Endothelial cell of umbilical vein (primary cell): ENCODE measurements at regions not wholly inside any gene's neighbourhood (a gene's known extent, or its start where the extent isn't known, plus 50 kb on each side); places are given as distances from the start of the nearest gene placed in this dataset.

Experiments used
- BruUV-seq: library from RNA; stranded (reverse); fragments of 400-500 nt; replicated peaks from 2 replicates; lab custom pipeline; 2021; lab: Mats Ljungman, UMichigan
- CTCF ChIA-PET: fragments of 300-600, 350-600 bp; sonication (Branson Sonifier 250); formaldehyde crosslinking; loops from one replicate; lab custom pipeline; 2021; ENCODE audit warnings: antibody characterized with exemption, inconsistent platforms; lab: Charles Lee
- POLR2A ChIA-PET: fragments of 300-600, 350-600 bp; sonication (Branson Sonifier 250); formaldehyde crosslinking; loops from one replicate; lab custom pipeline; 2021; ENCODE audit warnings: antibody characterized with exemption, inconsistent platforms; lab: Charles Lee
- DNase-seq: peaks from one replicate; pipeline ENCODE4 v3.0.0-alpha.2; 2011; ENCODE audit warnings: low read depth, low spot score
- FAIRE-seq: peaks from 2 replicates; lab custom pipeline; 2011; peaks lifted over from hg19 to GRCh38; lab: Jason Lieb, UNC
- H2AFZ ChIP-seq: 2 replicates; pipeline ENCODE4 v1.6.0; 2012; ENCODE audit warnings: low read depth, low read length, control low read depth, inconsistent platforms
- H3K27ac ChIP-seq: 2 replicates; pipeline ENCODE4 v1.5.1; 2011; ENCODE audit warnings: low read depth, mild to moderate bottlenecking, control low read depth, low read length, moderate library complexity; ENCODE audit not compliant: insufficient read depth
- H3K27me3 ChIP-seq, 2 experiments: 2 replicates each; pipeline versions ENCODE4 v1.6.0 to v1.6.1; 2011; ENCODE audit warnings: low read length in 2 of 2, mixed read lengths in 1 of 2; ENCODE audit not compliant: control insufficient read depth in 2 of 2, insufficient read depth in 2 of 2
- H3K36me3 ChIP-seq, 2 experiments: 2 replicates in 1 of 2; 3 replicates in 1 of 2; pipeline ENCODE4 v1.5.1; 2011; ENCODE audit warnings: low read length in 2 of 2, mild to moderate bottlenecking in 1 of 2, moderate library complexity in 1 of 2; ENCODE audit not compliant: control insufficient read depth in 2 of 2, insufficient read depth in 2 of 2; ENCODE audit errors: extremely low read depth in 1 of 2
- H3K4me1 ChIP-seq: 3 replicates; pipeline ENCODE4 v1.5.1; 2011; ENCODE audit warnings: mild to moderate bottlenecking, low read length; ENCODE audit not compliant: control insufficient read depth, insufficient read depth; ENCODE audit errors: extremely low read depth
- H3K4me2 ChIP-seq: 2 replicates; pipeline ENCODE4 v1.6.1; 2011; ENCODE audit warnings: low read length, control low read depth, mixed read lengths; ENCODE audit not compliant: insufficient read depth
- H3K4me3 ChIP-seq, 3 experiments: fragments of 200-600 bp in 1 of 3; sonication (generic), shearing (Covaris generic) in 1 of 3; replicated peaks in 1 of 3; 2 replicates each; pipeline ENCODE4 v1.5.1; 2011 to 2016; ENCODE audit warnings: control low read depth in 3 of 3, low read length in 3 of 3, mild to moderate bottlenecking in 2 of 3, inconsistent platforms in 1 of 3, low read depth in 1 of 3, moderate library complexity in 1 of 3; ENCODE audit not compliant: insufficient read depth in 1 of 3
- H3K79me2 ChIP-seq: 2 replicates; pipeline ENCODE4 v1.6.0; 2012; ENCODE audit warnings: low read length, inconsistent platforms; ENCODE audit not compliant: control insufficient read depth, insufficient read depth
- H3K9ac ChIP-seq: replicated peaks from 2 replicates; pipeline ENCODE3; 2011; ENCODE audit warnings: low read length, control low read depth; ENCODE audit not compliant: insufficient read depth; ENCODE audit errors: extremely low read depth
- H3K9me1 ChIP-seq: replicated peaks from 3 replicates; pipeline ENCODE4 v1.6.0; 2011; ENCODE audit warnings: mild to moderate bottlenecking, low read length; ENCODE audit not compliant: control insufficient read depth, insufficient read depth; ENCODE audit errors: extremely low read depth
- H3K9me3 ChIP-seq: replicated peaks from 2 replicates; pipeline ENCODE4 v1.5.1; 2012; ENCODE audit warnings: low read length, inconsistent platforms; ENCODE audit not compliant: control insufficient read depth, insufficient read depth
- H4K20me1 ChIP-seq: replicated peaks from 2 replicates; pipeline ENCODE3; 2011; ENCODE audit warnings: mild to moderate bottlenecking, low read length; ENCODE audit not compliant: control insufficient read depth, insufficient read depth; ENCODE audit errors: extremely low read depth
- EZH2 ChIP-seq: IDR thresholded peaks from 2 replicates; pipeline ENCODE4 v1.6.1; 2012; ENCODE audit warnings: borderline replicate concordance, low read depth, mild to moderate bottlenecking, moderate library complexity, low read length, inconsistent platforms; ENCODE audit not compliant: severe bottlenecking
- FOS ChIP-seq: IDR thresholded peaks from 2 replicates; pipeline ENCODE4 v1.6.1; 2011; ENCODE audit warnings: mild to moderate bottlenecking, low read length, moderate library complexity, borderline replicate concordance; ENCODE audit not compliant: insufficient read depth
- GATA2 ChIP-seq: IDR thresholded peaks from 2 replicates; pipeline ENCODE4 v1.7.0; 2011; ENCODE audit warnings: low read depth, mild to moderate bottlenecking, moderate library complexity, mixed read lengths, low read length; ENCODE audit not compliant: insufficient read length, insufficient read depth
- JUN ChIP-seq: IDR thresholded peaks from 2 replicates; pipeline ENCODE4 v1.6.1; 2011; ENCODE audit warnings: borderline replicate concordance, low read depth; ENCODE audit not compliant: insufficient read length, insufficient read depth
- MYC ChIP-seq: IDR thresholded peaks from one replicate; pipeline ENCODE4 v1.6.1; 2011; ENCODE audit warnings: mild to moderate bottlenecking, low read depth, low read length
- POLR2A ChIP-seq: IDR thresholded peaks from 2 replicates; pipeline ENCODE4 v1.6.1; 2012; ENCODE audit warnings: low read depth, mild to moderate bottlenecking, control low read depth, low read length
- POLR2AphosphoS5 ChIP-seq: IDR thresholded peaks from 2 replicates; pipeline ENCODE4 v1.6.1; 2012; ENCODE audit warnings: low read depth, mild to moderate bottlenecking, control low read depth, low read length, moderate library complexity; ENCODE audit not compliant: insufficient read depth
- dilution Hi-C: fragments of 300-500 bp; cut with MboI; formaldehyde crosslinking; loops from one replicate; pipeline ENCODE4 v1.15.0; 2019; ENCODE audit warnings: low sequenced_read_pairs; ENCODE audit not compliant: extremely low pct_ligation_motif_present
- intact Hi-C: fragments of 100-400 bp; cut with micrococcal nuclease; formaldehyde crosslinking; loops from one replicate; pipeline ENCODE4 v1.10.0; 2022
- TF ChIP-seq, protein P1 (sequence below), 2 donors: IDR thresholded peaks; 1 replicate in 1 of 2; 2 replicates in 1 of 2; pipeline ENCODE4 v1.5.1; 2011; ENCODE audit warnings: low read length in 2 of 2, mild to moderate bottlenecking in 2 of 2, moderate library complexity in 2 of 2, control low read depth in 1 of 2, inconsistent platforms in 1 of 2, low read depth in 1 of 2; ENCODE audit not compliant: insufficient read depth in 1 of 2; ENCODE audit errors: extremely low read depth in 1 of 2
- TF ChIP-seq, protein P2 (sequence below): IDR thresholded peaks from 2 replicates; pipeline ENCODE4 v1.6.1; 2011; ENCODE audit not compliant: insufficient read depth, insufficient read length

DNA sequence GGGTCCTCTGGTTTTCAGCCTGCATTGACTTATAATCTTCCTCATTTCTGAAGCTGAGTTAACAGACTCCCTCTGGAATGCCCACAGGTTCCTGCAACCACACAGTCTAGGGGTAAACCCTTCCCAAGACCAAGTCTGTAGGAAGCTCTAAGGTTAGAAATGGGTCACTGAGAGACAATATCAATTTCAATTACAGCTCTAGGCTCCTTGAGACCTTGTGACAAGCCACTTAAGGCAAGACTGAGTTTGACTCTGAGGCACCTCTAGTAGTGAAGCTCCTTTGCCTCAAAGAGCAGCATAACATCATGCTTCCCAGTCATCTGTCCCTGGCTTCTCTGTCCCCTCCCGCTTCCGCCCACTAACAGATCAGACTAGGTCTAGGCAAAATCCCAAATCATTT, 333.2 kb upstream of the JARID2 start:
- FAIRE-seq: no peak
- intact Hi-C loops: no loop called here
- Histone ChIP-seq H3K9ac (no peak overlapping the region), H2AFZ (no peak overlapping the region), H3K4me3 (no peak overlapping the region), H3K9me3 (no peaks in the 10 kb centered on the region), H3K79me2 (no peaks in the 10 kb centered on the region), H4K20me1 (no peaks in the 10 kb centered on the region), H3K9me1 (no peaks in the 10 kb centered on the region), H3K27ac (no peak overlapping the region), H3K4me1 (no peaks in the 10 kb centered on the region), H3K36me3 (no peaks in the 10 kb centered on the region), H3K27me3 (no peaks in the 10 kb centered on the region), H3K4me2 (no peak overlapping the region)
- TF ChIP-seq, protein P1, sequence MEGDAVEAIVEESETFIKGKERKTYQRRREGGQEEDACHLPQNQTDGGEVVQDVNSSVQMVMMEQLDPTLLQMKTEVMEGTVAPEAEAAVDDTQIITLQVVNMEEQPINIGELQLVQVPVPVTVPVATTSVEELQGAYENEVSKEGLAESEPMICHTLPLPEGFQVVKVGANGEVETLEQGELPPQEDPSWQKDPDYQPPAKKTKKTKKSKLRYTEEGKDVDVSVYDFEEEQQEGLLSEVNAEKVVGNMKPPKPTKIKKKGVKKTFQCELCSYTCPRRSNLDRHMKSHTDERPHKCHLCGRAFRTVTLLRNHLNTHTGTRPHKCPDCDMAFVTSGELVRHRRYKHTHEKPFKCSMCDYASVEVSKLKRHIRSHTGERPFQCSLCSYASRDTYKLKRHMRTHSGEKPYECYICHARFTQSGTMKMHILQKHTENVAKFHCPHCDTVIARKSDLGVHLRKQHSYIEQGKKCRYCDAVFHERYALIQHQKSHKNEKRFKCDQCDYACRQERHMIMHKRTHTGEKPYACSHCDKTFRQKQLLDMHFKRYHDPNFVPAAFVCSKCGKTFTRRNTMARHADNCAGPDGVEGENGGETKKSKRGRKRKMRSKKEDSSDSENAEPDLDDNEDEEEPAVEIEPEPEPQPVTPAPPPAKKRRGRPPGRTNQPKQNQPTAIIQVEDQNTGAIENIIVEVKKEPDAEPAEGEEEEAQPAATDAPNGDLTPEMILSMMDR (IDR thresholded peaks at IDR 0.05; ENCODE audit: extremely low read depth in 1 of 2, insufficient read depth in 1 of 2, low read depth in 1 of 2, low read length in 2 of 2): no peak
- TF ChIP-seq GATA2 (no peak), POLR2AphosphoS5 (no peak)
- dilution Hi-C loops: no loop called here
- ChIA-PET CTCF (no interaction called here), POLR2A (no interaction called here)
- DNase-seq: no peak
- BruUV-seq: no TSS peak

DNA sequence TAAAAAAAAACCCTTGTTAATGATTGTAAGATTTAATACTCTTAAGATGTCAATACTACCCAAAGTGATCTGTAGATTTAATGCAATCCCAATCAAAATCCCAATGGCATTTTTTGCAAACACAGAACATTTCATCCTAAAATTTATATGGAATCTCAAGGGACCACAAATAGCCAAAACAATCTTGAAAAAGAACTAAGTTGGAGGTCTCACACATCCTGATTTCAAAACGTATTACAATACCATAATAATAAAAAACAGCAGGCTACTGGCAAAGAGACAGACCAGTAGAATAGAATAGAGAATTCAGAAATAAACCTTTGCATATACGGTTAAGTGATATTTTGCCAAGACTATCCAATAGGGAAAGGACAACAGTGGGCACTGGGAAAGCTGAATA, 331.9 kb upstream of the JARID2 start:
- Histone ChIP-seq H3K4me3 (no peak overlapping the region), H4K20me1 (no peaks in the 10 kb centered on the region), H2AFZ (no peak overlapping the region), H3K27ac (no peak overlapping the region), H3K4me2 (no peak overlapping the region), H3K36me3 (no peaks in the 10 kb centered on the region), H3K79me2 (no peaks in the 10 kb centered on the region), H3K27me3 (no peaks in the 10 kb centered on the region), H3K9me3 (no peaks in the 10 kb centered on the region), H3K9ac (no peak overlapping the region), H3K9me1 (no peaks in the 10 kb centered on the region), H3K4me1 (no peaks in the 10 kb centered on the region)
- no peak for TF ChIP-seq POLR2A
- no peak for TF ChIP-seq EZH2
- TF ChIP-seq, protein P2, sequence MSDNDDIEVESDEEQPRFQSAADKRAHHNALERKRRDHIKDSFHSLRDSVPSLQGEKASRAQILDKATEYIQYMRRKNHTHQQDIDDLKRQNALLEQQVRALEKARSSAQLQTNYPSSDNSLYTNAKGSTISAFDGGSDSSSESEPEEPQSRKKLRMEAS: no peak
- TF ChIP-seq JUN: no peak
- no peak for TF ChIP-seq GATA2
- TF ChIP-seq, protein P1 (IDR thresholded peaks at IDR 0.05; ENCODE audit: extremely low read depth in 1 of 2, insufficient read depth in 1 of 2, low read depth in 1 of 2, low read length in 2 of 2): no peak
- TF ChIP-seq MYC: no peak
- TF ChIP-seq FOS: no peak
- no peak for TF ChIP-seq POLR2AphosphoS5
- DNase-seq: no peak
- intact Hi-C loops: no loop called here
- no peak for FAIRE-seq
- ChIA-PET CTCF (no interaction called here), POLR2A (no interaction called here)
- BruUV-seq: no TSS peak
- dilution Hi-C loops: no loop called here
